K562 (cell line): ENCODE measurements at regions not wholly inside any gene's neighbourhood (a gene's known extent, or its start where the extent isn't known, plus 50 kb on each side); places are given as distances from the start of the nearest gene placed in this dataset.

Experiments used
- CTCF ChIP-seq, 3 experiments: IDR thresholded peaks in 2 of 3; conservative IDR thresholded peaks in 1 of 3; 2 replicates each; pipeline ENCODE4 v1.5.1; 2011 to 2012; ENCODE audit warnings: low read length in 3 of 3, mild to moderate bottlenecking in 3 of 3, control low read depth in 2 of 3, improper control_type of control experiment in 1 of 3, inconsistent platforms in 1 of 3, low read depth in 1 of 3, mixed read lengths in 1 of 3, moderate library complexity in 1 of 3; ENCODE audit not compliant: insufficient read depth in 2 of 3
- GTF2A2 ChIP-seq: IDR thresholded peaks from 2 replicates; pipeline ENCODE4 v1.6.1; 2016; ENCODE audit warnings: mild to moderate bottlenecking, missing genetic modification characterization, missing compliant biosample characterization

- TF ChIP-seq CTCF (IDR thresholded peaks at IDR 0.05 in 2 of 3, conservative IDR thresholded peaks at IDR 0.05 in 1 of 3; ENCODE audit: insufficient read depth in 2 of 3, low read depth in 1 of 3, low read length in 3 of 3) (no peak), GTF2A2 (tag) (no peak)
Measured at GRCh38 chr2:56656826-56657225, 473.0 kb downstream of the CCDC85A start.
